ENCODE measurements at regions not wholly inside any gene's neighbourhood (a gene's known extent, or its start where the extent isn't known, plus 50 kb on each side); places are given as distances from the start of the nearest gene placed in this dataset.

GRCh38 chr14:101480022-101480746 lies 81.1 kb upstream of the DIO3 start:
- DNase-seq (ENCODE audit: low read depth, low spot score) = no peak
- TF ChIP-seq, protein P1, sequence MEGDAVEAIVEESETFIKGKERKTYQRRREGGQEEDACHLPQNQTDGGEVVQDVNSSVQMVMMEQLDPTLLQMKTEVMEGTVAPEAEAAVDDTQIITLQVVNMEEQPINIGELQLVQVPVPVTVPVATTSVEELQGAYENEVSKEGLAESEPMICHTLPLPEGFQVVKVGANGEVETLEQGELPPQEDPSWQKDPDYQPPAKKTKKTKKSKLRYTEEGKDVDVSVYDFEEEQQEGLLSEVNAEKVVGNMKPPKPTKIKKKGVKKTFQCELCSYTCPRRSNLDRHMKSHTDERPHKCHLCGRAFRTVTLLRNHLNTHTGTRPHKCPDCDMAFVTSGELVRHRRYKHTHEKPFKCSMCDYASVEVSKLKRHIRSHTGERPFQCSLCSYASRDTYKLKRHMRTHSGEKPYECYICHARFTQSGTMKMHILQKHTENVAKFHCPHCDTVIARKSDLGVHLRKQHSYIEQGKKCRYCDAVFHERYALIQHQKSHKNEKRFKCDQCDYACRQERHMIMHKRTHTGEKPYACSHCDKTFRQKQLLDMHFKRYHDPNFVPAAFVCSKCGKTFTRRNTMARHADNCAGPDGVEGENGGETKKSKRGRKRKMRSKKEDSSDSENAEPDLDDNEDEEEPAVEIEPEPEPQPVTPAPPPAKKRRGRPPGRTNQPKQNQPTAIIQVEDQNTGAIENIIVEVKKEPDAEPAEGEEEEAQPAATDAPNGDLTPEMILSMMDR (IDR thresholded peaks at IDR 0.05; ENCODE audit: low read depth, low read length) = no peak
- H3K4me3 ChIP-seq (ENCODE audit: low read depth, low read length) = no peak overlapping the region
- in situ Hi-C loops (cut with HindIII; ENCODE audit: low sequenced_read_pairs) = no loop called here

- TF ChIP-seq, protein P1 (IDR thresholded peaks at IDR 0.05; ENCODE audit: low read depth, low read length) = no peak
- no peak overlapping the region for H3K4me3 ChIP-seq (ENCODE audit: low read depth, low read length)
- in situ Hi-C loops (cut with HindIII; ENCODE audit: low sequenced_read_pairs) = no loop called here
- DNase-seq (ENCODE audit: low read depth, low spot score) = peak; percentile 33
Measured at GRCh38 chr14:101480747-101481530, 80.4 kb upstream of the DIO3 start.

GRCh38 chr14:101481557-101481956 lies 79.7 kb upstream of the DIO3 start:
- H3K4me3 ChIP-seq (ENCODE audit: low read depth, low read length) = no peak overlapping the region
- in situ Hi-C loops (cut with HindIII; ENCODE audit: low sequenced_read_pairs) = no loop called here
- TF ChIP-seq, protein P1 (IDR thresholded peaks at IDR 0.05; ENCODE audit: low read depth, low read length) = no peak
- DNase-seq (ENCODE audit: low read depth, low spot score) = no peak

DNA sequence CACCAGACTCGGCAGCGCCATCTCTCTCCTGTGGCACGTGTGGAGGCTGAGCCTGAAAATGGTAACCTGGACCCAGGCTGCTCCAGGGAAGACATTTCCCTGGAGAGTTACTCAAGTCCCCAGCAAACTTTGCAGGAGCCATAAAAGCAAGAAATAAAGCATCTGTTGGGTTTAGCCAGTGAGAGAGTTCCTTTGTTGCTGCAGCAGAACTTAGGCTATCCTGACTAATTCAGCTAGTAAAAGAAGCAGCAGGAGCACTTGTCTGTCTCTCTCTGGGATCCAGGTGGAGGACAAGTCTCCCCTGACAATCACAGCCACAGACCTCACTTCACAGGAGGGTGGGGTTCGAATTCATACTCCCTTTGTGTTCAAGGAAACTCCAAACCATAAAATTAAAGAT lies 79.2 kb upstream of the DIO3 start:
- no peak overlapping the region for H3K4me3 ChIP-seq (ENCODE audit: low read depth, low read length)
- TF ChIP-seq, protein P1 (IDR thresholded peaks at IDR 0.05; ENCODE audit: low read depth, low read length) = no peak
- no peak for DNase-seq (ENCODE audit: low read depth, low spot score)
- in situ Hi-C loops (cut with HindIII; ENCODE audit: low sequenced_read_pairs) = no loop called here

GRCh38 chr14:101483829-101484228 lies 77.5 kb upstream of the DIO3 start:
- no peak for DNase-seq (ENCODE audit: low read depth, low spot score)
- TF ChIP-seq, protein P1 (IDR thresholded peaks at IDR 0.05; ENCODE audit: low read depth, low read length) = no peak
- in situ Hi-C loops (cut with HindIII; ENCODE audit: low sequenced_read_pairs) = no loop called here
- H3K4me3 ChIP-seq (ENCODE audit: low read depth, low read length) = no peak overlapping the region

GRCh38 chr14:101489092-101489760 lies 72.1 kb upstream of the DIO3 start:
- no peak for DNase-seq (ENCODE audit: low read depth, low spot score)
- TF ChIP-seq, protein P1 (IDR thresholded peaks at IDR 0.05; ENCODE audit: low read depth, low read length) = no peak
- H3K4me3 ChIP-seq (ENCODE audit: low read depth, low read length) = no peak overlapping the region
- in situ Hi-C loops (cut with HindIII; ENCODE audit: low sequenced_read_pairs) = no loop called here

Data from astrocyte of the spinal cord (primary cell).